SK-N-SH (cell line): ENCODE measurements at regions not wholly inside any gene's neighbourhood (a gene's known extent, or its start where the extent isn't known, plus 50 kb on each side); places are given as distances from the start of the nearest gene placed in this dataset.

Experiments used
- EP300 ChIP-seq, 2 experiments: IDR thresholded peaks; 2 replicates each; pipeline versions ENCODE4 v1.4.0 to v1.6.1; 2012; ENCODE audit warnings: borderline replicate concordance in 1 of 2, low read depth in 1 of 2, low read length in 1 of 2
- GABPA ChIP-seq: IDR thresholded peaks from 2 replicates; pipeline ENCODE4 v1.4.0; 2012; ENCODE audit warnings: low read depth, mild to moderate bottlenecking
- MXI1 ChIP-seq: IDR thresholded peaks from 2 replicates; pipeline ENCODE4 v1.6.1; 2012; ENCODE audit warnings: mild to moderate bottlenecking, low read depth, low read length, improper control_type of control experiment
- NRF1 ChIP-seq: IDR thresholded peaks from 2 replicates; pipeline ENCODE4 v1.6.1; 2012; ENCODE audit warnings: low read depth, mild to moderate bottlenecking, low read length
- POLR2AphosphoS5 ChIP-seq: IDR thresholded peaks from 2 replicates; pipeline ENCODE4 v1.6.1; 2012; ENCODE audit warnings: low read depth, low read length
- RAD21 ChIP-seq: IDR thresholded peaks from 2 replicates; pipeline ENCODE4 v1.6.1; 2012; ENCODE audit warnings: mild to moderate bottlenecking, low read length
- SIN3A ChIP-seq: IDR thresholded peaks from 2 replicates; pipeline ENCODE4 v1.6.1; 2012; ENCODE audit warnings: low read depth, mild to moderate bottlenecking, low read length, moderate library complexity, borderline replicate concordance
- SMC3 ChIP-seq: IDR thresholded peaks from 2 replicates; pipeline ENCODE4 v1.6.1; 2012; ENCODE audit warnings: low read depth, low read length, improper control_type of control experiment
- TF ChIP-seq, protein P1 (sequence below): fragments of 200-600 bp; sonication (generic); IDR thresholded peaks from 2 replicates; pipeline ENCODE4 v1.6.1; 2017; ENCODE audit warnings: antibody characterized with exemption, mild to moderate bottlenecking, moderate library complexity
- TF ChIP-seq, protein P2 (sequence below): IDR thresholded peaks from 2 replicates; pipeline ENCODE4 v1.6.1; 2012; ENCODE audit warnings: mild to moderate bottlenecking, low read depth, low read length, moderate library complexity
- TF ChIP-seq, protein P3 (sequence below): fragments of 150-350 bp; IDR thresholded peaks from 2 replicates; pipeline ENCODE4 v1.6.1; 2016; ENCODE audit warnings: mild to moderate bottlenecking, low read depth, low read length
- TF ChIP-seq, protein P4 (sequence below): IDR thresholded peaks from 2 replicates; pipeline ENCODE4 v1.4.0; 2012; ENCODE audit warnings: low read depth
- TF ChIP-seq, protein P5 (sequence below): fragments of 150-350 bp; IDR thresholded peaks from 2 replicates; pipeline ENCODE4 v1.6.1; 2017; ENCODE audit warnings: antibody characterized with exemption, low read length, low read depth, borderline replicate concordance

DNA sequence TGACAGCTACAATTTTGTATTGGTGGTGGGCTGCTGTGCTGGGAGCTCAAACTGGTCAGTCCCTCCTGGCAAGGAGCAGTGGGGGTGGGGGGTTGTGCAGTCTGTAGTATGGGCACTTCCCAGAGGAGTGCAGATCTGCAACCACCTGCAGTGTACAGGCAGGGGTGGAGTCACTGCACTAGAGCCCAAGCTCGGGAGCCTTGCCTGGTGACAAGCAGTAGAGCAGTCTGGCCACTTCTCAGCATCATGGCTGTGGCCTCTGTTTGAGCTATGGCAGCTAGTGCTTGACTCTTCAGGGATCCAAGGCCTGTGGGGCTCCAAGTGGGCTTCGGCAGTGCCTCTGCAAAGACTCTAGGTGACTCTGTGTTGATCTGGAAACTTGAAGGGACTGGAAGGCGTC is 585.1 kb upstream of the GRM3 start:
- TF ChIP-seq, protein P1, sequence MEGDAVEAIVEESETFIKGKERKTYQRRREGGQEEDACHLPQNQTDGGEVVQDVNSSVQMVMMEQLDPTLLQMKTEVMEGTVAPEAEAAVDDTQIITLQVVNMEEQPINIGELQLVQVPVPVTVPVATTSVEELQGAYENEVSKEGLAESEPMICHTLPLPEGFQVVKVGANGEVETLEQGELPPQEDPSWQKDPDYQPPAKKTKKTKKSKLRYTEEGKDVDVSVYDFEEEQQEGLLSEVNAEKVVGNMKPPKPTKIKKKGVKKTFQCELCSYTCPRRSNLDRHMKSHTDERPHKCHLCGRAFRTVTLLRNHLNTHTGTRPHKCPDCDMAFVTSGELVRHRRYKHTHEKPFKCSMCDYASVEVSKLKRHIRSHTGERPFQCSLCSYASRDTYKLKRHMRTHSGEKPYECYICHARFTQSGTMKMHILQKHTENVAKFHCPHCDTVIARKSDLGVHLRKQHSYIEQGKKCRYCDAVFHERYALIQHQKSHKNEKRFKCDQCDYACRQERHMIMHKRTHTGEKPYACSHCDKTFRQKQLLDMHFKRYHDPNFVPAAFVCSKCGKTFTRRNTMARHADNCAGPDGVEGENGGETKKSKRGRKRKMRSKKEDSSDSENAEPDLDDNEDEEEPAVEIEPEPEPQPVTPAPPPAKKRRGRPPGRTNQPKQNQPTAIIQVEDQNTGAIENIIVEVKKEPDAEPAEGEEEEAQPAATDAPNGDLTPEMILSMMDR: no peak
- TF ChIP-seq SIN3A (no peak), MXI1 (no peak), POLR2AphosphoS5 (no peak), GABPA (no peak), NRF1 (no peak), RAD21 (no peak), SMC3 (no peak), EP300 (IDR thresholded peaks at IDR 0.05; ENCODE audit: borderline replicate concordance in 1 of 2, low read depth in 1 of 2, low read length in 1 of 2) (no peak)
- TF ChIP-seq, protein P2, sequence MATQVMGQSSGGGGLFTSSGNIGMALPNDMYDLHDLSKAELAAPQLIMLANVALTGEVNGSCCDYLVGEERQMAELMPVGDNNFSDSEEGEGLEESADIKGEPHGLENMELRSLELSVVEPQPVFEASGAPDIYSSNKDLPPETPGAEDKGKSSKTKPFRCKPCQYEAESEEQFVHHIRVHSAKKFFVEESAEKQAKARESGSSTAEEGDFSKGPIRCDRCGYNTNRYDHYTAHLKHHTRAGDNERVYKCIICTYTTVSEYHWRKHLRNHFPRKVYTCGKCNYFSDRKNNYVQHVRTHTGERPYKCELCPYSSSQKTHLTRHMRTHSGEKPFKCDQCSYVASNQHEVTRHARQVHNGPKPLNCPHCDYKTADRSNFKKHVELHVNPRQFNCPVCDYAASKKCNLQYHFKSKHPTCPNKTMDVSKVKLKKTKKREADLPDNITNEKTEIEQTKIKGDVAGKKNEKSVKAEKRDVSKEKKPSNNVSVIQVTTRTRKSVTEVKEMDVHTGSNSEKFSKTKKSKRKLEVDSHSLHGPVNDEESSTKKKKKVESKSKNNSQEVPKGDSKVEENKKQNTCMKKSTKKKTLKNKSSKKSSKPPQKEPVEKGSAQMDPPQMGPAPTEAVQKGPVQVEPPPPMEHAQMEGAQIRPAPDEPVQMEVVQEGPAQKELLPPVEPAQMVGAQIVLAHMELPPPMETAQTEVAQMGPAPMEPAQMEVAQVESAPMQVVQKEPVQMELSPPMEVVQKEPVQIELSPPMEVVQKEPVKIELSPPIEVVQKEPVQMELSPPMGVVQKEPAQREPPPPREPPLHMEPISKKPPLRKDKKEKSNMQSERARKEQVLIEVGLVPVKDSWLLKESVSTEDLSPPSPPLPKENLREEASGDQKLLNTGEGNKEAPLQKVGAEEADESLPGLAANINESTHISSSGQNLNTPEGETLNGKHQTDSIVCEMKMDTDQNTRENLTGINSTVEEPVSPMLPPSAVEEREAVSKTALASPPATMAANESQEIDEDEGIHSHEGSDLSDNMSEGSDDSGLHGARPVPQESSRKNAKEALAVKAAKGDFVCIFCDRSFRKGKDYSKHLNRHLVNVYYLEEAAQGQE: no peak
- TF ChIP-seq, protein P3, sequence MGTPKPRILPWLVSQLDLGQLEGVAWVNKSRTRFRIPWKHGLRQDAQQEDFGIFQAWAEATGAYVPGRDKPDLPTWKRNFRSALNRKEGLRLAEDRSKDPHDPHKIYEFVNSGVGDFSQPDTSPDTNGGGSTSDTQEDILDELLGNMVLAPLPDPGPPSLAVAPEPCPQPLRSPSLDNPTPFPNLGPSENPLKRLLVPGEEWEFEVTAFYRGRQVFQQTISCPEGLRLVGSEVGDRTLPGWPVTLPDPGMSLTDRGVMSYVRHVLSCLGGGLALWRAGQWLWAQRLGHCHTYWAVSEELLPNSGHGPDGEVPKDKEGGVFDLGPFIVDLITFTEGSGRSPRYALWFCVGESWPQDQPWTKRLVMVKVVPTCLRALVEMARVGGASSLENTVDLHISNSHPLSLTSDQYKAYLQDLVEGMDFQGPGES: no peak
- TF ChIP-seq, protein P4, sequence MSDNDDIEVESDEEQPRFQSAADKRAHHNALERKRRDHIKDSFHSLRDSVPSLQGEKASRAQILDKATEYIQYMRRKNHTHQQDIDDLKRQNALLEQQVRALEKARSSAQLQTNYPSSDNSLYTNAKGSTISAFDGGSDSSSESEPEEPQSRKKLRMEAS: no peak
- TF ChIP-seq, protein P5, sequence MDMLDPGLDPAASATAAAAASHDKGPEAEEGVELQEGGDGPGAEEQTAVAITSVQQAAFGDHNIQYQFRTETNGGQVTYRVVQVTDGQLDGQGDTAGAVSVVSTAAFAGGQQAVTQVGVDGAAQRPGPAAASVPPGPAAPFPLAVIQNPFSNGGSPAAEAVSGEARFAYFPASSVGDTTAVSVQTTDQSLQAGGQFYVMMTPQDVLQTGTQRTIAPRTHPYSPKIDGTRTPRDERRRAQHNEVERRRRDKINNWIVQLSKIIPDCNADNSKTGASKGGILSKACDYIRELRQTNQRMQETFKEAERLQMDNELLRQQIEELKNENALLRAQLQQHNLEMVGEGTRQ: no peak
